ENCODE measurements at regions not wholly inside any gene's neighbourhood (a gene's known extent, or its start where the extent isn't known, plus 50 kb on each side); places are given as distances from the start of the nearest gene placed in this dataset.

DNA sequence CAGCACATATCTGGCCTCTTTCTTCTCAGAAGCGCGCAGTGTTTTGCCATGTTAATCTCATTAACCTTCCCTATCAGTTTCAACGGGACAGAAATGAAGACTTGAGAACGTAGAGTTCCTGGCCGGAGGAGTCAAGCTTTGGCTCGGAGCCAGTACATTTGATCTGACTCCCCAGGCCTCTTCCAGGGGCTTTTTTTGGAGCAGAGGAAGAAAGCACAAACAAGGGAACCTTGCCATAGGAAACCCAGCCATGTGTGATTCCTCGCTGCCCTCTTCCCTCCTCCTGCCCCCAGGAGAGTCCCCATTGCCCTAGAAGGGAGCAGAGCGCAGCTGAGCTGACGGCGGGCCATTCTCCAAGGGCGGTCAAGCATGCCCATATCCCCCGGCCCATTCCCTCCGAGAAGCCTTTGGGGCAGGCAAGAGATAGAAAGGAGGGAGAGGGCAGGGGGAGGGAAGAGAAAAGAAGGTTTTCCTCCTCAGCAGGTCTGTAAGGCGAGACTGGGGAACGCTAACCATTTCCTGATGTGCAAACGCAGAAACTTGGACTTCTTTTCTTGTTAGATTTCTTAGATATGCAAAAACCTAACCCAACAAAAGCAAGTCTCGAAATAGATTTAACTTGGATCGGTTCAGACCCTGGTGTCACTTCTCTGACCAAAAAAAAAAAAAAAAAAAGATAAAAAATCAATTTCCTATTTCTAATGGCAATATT is 63.7 kb upstream of the POU3F3 start:
- no peak for TF ChIP-seq CTCF (IDR thresholded peaks at IDR 0.05; ENCODE audit: extremely low read depth, insufficient read depth, missing control alignments)
- in situ Hi-C loops (cut with MboI; ENCODE audit: low pct_unique_long_range_greater_than_20kb, low sequenced_read_pairs, unreplicated experiment) = no loop called here
- DNase-seq (ENCODE audit: low spot score) = no peak

DNA sequence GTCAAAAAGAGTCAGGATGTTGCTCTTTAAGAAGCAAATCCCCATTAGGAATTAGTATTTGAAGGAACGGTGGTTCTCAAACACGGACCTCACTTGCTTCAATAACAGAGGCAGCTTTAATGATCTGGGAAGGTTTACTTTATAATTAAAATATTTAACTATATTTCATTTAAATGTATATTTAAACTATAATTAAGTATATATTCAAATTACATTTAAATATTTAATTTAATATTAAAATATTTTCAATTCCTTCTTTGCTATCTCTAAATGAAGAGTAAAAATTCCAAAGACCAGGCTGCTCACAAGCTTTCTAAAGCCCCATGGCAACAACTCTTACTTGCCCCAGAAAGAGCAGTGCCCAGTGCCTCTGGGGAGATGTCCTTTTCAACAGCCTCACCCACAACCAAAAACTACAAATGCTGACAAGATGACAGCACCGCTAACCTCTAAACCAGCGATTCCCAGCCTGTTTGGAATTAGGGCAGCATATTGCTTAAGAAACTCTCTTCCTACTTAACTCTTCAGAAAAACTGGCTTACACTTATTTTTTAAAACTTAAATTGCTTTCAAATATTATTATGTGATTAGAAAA is 62.9 kb upstream of the POU3F3 start:
- no peak for TF ChIP-seq CTCF (IDR thresholded peaks at IDR 0.05; ENCODE audit: extremely low read depth, insufficient read depth, missing control alignments)
- in situ Hi-C loops (cut with MboI; ENCODE audit: low pct_unique_long_range_greater_than_20kb, low sequenced_read_pairs, unreplicated experiment) = no loop called here
- DNase-seq (ENCODE audit: low spot score) = no peak

- no peak for TF ChIP-seq CTCF (IDR thresholded peaks at IDR 0.05; ENCODE audit: extremely low read depth, insufficient read depth, missing control alignments)
- no peak for DNase-seq (ENCODE audit: low spot score)
- in situ Hi-C loops (cut with MboI; ENCODE audit: low pct_unique_long_range_greater_than_20kb, low sequenced_read_pairs, unreplicated experiment) = no loop called here
These were observed 59.9 kb upstream of the POU3F3 start for GRCh38 chr2:104793966-104794365.

DNA sequence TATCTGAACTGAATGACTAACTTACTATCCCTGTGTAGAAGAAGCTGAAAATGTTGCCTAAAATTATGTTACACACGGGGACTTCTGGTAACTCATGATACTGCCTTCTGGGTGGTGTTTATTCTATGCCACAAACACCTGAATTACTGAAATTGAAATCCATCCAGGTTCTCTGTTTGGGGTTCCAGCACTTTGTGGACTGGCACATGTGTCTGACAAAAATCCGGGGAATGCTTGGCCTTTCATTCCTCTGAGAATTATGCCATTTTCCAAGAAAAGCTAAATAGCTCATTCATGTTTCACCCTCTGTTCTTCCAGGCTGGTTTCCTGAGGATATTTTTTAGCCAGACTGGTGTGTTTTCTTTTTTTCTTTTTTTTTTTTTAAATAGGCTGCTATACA is 59.5 kb upstream of the POU3F3 start:
- TF ChIP-seq CTCF (IDR thresholded peaks at IDR 0.05; ENCODE audit: extremely low read depth, insufficient read depth, missing control alignments) = no peak
- in situ Hi-C loops (cut with MboI; ENCODE audit: low pct_unique_long_range_greater_than_20kb, low sequenced_read_pairs, unreplicated experiment) = no loop called here
- DNase-seq (ENCODE audit: low spot score) = no peak
